GM18867 (cell line): ENCODE measurements at regions not wholly inside any gene's neighbourhood (a gene's known extent, or its start where the extent isn't known, plus 50 kb on each side); places are given as distances from the start of the nearest gene placed in this dataset.

Experiments
- ATAC-seq: cut with Tn5 transposase; IDR thresholded peaks from one replicate; pipeline ENCODE4 v1.9.1; 2021; ENCODE audit warnings: mild to moderate bottlenecking, moderate library complexity; ENCODE audit not compliant: unreplicated experiment

DNA sequence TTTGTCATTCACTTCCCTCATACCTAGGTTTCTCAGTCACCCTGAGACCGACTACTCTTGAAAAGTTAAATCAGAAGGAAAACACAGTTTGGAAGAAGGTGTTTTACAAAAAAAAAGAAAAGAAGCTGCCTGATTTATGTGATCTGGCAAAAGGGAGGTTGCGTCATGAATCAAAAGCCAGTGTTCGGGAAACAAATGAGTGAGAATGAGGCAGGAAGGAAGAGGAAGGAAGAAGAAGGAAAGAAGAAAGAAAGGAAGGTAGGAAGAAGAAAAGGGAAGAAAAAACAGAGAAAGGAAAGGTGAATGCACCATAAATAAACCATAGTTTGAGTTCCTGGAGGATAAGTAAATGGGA lies 314.6 kb downstream of the BLID start:
- no peak for ATAC-seq

DNA sequence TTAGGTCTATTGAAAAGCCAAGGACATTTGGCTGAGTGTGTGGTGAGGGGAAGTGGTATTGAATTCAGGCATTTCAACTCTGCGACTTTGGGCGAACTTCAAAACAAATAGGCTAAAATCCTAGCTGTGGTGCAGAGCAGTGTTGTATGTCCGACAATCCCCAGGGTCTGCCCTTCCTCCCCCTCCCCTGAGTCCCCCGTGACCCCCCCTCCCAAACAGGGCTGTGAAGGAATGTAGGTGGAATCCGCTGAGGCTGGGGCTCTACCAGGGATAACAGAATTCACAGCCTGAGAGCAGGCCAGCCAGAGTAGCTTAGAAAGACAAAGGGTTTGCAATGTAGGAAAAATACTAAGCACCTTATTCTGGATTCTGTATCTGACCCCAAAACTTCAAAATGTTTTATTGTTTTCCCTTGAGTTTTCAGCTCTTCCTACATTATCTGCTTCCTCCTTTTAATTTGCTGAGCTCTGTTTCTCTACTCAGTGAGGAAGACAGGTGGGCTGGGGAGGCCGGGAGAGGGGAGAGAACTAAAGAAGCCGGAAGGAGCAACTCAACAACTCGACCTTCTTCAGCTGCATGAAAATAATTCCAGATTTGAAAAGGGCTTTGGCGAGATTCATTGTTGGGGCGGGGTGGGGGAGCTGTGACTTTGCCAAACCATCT lies 315.2 kb downstream of the BLID start:
- no peak for ATAC-seq

DNA sequence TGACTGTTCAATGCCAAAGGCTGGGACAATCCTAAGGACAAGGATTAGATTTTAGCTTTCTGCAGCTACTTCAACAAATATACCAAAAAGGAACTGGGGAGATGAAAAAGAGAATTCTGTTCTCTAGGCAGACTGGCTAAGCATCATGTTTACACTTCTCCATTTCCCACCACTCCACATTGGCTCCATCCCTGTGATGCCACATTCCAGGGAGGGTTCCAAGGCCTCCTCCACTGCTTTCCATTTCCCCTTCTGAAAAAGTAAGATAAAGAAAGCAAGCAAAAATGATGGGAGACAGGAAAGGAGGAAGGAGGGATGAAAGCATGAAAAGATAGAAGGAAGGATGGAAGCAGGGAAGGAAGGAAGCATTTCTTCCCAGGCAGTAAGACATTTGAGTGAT lies 315.8 kb downstream of the BLID start:
- ATAC-seq: no peak

DNA sequence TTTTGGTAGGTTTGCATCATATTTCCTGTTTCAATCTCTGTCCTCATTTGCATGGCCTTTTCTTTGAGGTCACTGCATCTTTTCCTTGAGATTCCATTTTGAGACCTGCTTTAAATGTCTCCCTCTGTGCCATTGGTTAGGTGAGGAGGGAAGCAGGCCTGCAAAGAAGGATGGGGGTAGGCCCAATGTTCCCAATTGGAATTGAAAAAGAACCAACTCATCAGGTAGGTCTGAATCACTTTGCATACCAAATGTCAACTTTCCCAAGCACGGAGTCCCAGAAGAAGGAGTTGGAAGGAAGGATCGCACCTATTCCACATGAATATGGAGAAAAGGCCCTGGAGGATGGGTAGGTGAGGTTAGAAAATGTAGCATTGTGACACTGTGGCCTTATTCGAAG lies 318.5 kb downstream of the BLID start:
- ATAC-seq: no peak

DNA sequence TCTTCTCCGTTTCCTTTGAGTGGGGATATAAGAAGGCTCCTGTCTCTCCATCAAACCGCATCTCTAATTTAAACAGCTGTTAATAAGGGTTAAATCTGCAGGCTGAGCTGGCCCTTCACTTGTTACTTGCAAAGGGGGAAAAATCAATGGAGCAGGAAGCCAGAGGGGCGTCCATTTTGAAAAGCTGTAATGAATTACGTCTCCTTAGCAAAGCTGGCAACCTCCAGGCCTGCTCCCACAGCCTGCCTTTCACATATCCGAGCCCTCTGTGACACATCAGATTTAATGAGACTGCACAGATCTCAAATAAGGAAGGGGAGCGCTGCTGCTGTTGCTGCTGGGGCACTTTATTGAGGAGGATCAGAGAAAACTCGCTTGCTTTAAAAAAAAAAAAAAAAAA lies 320.8 kb downstream of the BLID start:
- no peak for ATAC-seq

DNA sequence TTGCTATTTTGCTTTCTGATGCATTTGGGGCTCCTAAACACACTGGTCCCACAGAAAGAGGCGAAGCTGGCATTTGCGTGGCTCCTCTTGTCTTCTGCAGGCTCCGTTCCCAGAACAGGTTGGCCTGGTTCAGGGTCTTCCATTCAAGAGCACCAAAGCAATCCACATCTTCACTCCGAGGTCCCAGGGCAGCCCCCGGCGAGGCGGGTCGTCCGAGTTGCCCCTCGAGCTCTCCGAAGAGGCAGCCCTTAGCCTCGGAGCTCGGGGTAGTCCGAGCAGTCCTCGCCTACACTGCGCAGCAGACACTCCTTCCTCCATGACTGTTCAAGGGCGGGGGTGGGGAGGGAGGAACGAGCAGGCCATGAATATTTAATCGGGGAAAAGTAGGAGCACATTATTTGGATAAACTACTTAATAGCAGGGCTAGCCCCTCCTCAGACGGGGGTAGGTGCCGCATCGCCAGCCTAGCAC lies 321.3 kb downstream of the BLID start:
- ATAC-seq: no peak

DNA sequence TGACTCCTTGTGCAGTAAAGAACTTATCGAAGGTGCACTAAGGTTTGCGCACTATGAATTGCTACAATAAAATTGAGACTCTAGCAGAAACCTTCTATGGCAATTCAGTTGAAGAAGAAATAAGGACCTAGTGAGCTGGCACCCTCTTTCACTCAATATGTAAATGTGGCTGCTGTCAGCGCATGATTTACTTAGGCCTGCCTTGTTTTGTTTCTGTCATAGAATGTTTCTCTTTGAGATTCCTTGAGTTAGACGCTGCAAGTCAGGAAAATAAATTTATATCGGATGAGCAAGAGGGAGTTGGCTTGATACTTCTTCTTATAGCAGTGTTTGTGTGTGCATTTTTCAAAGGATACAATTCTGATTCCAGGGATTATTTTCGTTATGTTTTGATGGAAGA lies 322.1 kb downstream of the BLID start:
- ATAC-seq: no peak

DNA sequence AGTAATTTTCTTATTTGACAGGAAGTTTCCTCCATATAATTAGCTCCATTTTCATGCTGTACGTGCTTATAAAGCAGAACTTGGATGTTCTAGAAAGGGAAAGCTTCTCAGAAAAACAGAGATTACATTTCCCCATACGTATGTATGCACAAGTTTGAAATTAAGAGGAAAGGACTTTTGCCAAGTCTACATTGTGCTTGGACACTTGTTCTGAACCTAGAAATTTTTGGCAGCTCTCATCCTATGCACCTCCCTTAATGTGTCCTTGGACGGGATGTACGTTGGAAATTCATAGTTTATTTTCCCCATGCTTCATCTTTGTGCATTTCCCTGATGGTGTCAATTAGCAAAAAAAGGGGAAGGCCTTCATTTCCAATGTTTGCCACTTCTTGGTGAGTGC lies 322.7 kb downstream of the BLID start:
- no peak for ATAC-seq

DNA sequence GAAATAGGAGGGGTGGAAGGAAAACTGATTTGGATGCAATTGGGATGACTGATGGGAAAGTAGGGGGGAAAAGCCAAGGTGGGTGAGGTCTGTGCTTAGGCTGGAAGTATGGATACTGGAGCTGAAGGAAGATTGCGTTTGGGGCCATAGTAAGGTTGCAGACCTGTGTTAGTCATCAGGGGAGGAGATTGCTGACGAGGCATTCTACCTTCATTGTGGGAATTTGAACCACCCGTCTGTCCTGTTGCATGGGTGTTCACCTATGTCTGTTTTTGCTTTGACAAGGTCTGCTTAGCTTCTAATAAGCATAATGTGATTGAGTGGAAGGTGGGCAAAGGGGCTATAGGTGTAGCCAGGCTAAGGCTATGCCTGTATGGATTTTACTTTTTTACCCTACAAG lies 323.8 kb downstream of the BLID start:
- no peak for ATAC-seq

DNA sequence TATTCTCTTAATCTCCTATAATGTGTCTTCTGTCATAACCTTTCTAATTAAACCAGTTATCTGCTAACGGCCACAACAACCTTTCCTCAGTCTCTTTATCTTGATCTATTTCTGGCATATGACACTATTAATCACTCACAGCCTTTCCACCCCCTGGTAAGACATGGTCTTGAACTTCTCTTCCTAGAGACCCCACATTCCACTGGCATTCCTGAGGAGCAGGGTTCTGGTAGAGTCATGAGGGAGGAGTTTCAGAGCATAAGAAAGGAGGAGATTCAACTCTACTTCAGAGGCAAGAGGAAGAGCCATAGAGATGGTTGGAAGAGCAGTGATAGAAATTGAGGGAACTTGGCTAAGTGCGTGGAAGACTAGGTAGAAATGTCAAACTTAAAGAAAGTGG lies 325.6 kb downstream of the BLID start:
- no peak for ATAC-seq

DNA sequence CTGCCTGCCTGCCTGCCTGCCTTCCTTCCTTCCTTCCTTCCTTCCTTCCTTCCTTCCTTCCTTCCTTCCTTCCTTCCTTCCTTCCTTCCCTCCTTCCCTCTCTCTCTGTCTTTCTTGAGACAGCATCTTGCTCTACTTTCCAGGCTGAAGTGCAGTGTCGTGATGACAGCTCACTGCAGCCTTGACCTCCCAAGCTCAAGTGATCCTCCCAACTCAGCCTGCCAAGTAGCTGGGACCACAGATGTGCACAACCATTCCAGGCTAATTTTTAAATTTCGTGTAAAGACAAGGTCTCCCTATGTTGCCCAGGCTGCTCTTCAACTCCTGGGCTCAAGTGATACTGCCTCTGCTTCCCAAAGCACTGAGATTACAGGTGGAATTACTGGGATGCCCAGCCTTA lies 328.2 kb upstream of the SORL1-AS1 start:
- ATAC-seq: no peak

DNA sequence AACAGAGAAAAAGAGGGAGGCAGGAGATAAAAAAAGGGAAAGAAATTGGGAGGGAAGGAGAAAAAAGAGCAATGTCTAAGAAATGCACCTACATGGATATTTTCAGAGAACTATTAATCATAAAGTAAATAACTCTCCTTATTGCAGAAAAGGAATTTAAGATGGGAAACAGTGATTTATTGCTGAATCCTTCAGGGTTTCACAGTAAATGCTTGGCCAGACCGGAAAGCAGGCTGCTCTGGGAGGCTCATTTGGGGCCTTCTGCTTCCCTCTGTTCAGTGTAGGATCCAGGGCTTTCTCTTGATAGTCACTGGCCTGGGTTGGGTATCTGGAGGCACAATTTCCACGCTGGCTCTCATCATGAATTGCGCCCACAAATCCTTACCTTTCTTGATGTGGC lies 324.3 kb upstream of the SORL1-AS1 start:
- no peak for ATAC-seq

DNA sequence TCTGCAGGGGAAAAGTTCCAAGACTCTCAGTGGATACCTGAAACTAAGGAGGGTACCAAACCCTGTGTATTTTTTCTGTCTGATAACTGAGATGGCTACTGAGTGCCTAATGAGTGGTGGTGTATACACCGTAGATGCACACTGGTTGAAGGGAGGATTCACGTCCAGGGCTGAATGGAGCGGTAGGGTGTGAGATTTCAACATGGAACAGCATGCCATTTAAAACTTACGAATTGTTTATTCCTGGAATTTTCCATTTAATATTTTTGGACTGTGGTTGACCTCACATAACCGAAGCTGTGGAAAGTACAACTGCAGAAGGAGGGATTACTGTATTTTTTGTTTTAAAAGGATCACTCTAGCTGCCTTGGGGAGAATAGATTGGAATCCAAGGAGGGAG lies 322.5 kb upstream of the SORL1-AS1 start:
- ATAC-seq: no peak

DNA sequence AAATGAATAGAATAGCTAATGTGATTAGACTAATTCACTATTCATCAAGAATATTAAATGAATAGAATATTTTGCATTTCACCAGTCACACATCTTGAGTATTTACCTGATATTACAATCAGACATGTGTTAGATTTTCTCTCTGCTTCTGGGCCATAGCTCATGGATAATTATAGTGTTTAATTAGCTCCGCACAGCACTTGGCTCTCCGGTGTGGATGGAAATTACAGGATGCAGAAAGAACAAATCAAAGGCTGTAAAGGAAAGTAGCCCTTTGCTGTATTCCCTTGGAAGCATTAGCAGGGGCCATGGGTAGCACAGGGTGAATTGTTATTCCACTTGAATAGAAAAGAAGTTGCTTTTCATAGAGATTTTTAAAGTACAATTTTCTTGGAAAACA lies 320.3 kb upstream of the SORL1-AS1 start:
- no peak for ATAC-seq

DNA sequence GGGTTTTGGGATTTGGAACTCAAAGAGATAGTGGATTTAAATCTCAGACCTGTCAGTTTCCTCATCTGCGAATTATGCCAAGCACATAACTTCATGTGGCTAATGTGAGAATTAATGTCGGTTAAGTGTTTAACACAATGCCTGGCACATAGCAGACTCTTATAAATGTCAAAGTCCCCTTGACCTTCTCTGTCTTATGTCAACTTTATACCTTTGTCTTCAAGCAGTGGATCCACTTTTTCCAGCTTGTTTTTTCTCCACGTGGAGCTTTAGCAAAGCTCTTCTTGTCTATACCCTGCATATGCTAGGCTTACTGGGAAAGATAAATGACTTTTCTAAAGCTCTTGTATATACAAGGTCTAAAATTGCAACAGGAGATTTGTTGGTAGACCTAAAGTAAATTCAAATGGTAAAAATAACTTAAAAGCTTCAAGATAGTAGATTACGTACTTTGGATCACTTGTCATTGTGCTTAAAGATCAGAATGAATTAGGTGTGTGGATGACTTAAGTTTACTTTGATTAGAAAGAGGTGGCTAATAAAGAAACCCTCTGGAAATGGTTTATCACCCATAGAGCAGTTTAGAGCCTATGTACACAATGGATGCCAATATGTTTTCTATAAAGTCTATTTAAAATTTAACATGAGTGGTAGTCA lies 318.3 kb upstream of the SORL1-AS1 start:
- no peak for ATAC-seq

DNA sequence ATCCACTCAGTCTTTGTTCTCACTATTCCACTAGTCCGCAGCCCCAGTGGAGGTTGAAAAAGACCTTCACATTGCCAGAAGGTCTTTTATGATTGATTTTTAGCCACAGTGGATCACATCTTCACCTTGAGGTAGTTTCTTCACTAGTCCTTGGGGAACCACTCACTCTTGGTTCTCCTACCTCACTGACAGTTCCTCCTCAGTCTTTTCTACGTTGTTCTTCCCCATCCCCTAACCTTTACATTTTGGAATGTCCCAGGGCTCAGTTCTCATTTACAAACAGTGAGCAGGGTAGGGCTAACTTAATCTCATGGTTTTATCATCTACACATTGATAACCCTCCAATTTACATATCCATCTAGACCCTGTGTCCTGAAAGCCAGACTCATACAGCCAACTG lies 316.4 kb upstream of the SORL1-AS1 start:
- no peak for ATAC-seq

DNA sequence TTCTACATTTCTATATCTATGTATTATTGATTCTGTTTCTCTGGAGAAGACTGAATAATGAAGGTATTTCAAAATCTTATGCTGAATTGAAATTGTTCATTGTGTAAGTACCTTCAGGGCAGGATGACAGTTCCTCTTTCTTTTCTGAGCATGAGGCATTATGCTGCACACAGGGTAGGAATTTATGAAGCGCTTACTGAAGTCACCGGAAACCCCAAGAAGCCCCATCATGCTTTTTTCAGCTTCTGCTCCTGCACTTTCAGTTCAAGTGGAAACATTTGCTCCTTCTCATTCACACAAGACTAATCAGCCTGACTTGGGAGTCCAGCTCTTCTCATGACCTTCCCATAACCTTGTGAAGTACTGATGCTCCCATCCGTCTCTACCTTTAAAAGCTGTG lies 314.7 kb upstream of the SORL1-AS1 start:
- peak; percentile 80 for ATAC-seq

DNA sequence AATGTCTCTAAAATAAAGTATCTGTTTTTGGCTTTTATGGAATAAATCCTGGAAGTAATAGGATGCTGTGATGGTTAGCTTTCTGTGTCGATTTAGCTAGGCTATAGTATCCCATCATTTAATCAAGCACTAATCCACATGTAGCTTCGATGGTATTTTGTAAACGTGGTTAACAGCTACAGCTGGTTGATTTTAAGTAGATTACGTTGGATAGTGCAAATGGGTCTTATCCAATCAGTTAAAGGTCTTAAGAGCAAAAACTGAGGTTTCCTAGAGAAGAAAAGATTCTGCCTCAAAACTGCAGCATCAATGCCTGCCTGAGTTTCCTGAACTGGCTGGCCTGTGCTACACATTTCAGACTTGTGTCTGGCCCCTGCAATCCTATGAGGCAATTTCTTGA lies 314.2 kb upstream of the SORL1-AS1 start:
- ATAC-seq: peak; percentile 18

DNA sequence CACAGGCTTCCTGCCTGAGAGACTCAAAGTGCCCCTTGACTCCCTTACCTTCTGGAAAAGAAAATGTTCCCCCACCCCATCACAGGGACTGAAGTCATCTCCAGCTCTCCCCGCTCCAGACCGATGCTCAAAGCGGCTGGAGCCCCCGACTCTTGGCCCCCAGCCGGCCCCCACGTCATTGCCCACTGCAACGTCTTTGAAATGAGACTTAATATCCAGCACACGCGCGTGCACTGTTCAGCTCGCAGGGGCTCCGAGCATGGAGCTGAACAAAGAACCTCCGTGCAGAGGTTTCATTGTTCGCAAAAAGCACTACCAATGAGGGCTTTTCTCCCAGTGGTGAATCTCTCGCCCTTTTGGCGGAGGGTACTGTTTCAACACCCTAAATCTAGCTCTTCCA lies 313.4 kb upstream of the SORL1-AS1 start:
- ATAC-seq: no peak

DNA sequence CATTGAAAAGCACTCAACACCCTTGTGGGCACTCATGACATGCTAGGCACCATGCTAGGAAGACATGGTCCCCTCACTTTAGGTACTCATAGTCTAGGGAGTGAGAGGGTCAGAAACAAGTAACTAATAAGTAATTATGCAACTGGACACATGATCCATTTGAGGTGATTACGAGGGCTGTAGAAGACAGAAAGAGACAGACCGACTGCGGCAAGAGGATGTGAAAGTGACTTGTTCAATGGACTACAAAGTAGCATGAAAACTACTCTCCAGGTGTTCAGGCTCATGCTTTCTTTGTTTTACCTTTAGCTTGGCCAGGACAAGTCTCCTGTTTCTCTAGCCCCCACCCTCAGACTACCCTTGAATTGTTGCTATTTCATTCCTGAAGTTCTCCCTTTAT lies 310.8 kb upstream of the SORL1-AS1 start:
- ATAC-seq: peak; percentile 82

DNA sequence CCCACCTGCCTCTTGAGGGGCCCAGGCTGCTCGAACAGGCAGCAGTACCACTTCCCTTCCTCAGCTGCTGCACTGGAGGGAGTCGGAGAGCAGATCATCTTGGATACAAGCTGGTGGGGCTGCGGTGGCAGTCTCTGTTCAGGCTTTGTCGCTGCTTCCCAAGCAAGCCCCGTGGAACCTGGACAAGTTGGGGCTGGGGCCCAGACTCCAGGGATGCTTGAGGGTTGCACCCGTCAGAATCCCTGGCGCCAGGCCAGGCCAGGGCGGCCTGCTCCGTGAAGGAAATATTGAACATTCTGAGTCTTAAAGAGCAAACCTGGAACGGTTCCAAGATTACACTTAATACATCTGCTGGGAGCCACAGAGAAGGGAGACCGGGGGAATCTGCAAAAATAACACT lies 310.1 kb upstream of the SORL1-AS1 start:
- ATAC-seq: no peak

DNA sequence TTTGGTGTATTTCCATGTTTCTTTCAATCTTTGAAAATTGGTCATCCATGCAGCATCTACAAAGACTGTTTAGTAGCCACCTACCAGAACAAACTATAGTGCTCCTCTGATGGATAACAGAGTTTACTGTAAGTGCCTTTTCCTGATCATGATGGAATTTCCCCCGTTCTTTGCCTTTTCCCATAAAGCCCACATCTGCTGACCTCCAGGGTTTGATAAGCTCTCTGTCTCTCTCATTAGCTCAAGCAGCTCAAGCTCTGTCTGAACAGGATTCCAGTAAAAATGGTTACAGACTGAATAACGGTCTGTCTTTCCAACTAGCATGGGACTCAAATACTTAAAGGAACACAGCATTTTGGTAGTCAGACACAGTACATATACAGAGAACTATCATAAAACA lies 308.4 kb upstream of the SORL1-AS1 start:
- no peak for ATAC-seq
